ENCODE measurements at regions not wholly inside any gene's neighbourhood (a gene's known extent, or its start where the extent isn't known, plus 50 kb on each side); places are given as distances from the start of the nearest gene placed in this dataset.

DNA sequence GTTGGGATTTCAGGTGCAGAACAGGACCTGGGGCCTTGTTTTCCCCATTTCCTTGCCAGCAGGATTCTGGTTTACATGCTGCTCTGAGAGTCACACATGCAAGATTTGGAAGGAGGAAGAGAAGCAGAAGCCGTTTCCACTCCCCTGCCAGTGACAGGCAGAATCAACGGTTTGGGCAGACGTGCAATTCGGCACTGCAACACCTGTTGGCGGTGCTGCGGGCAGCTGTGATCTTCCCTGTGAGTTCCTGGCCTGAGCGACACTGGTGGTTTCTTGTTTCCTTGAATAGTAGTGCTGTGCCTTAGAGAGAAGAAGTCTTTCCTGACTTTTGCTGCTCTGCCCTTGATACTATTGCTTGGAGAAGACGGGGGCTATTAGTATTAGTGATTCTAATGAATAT, 1126.2 kb downstream of the TYW1 start:
- Histone ChIP-seq H3K79me2 (ENCODE audit: insufficient read depth, low read length) (no peaks in the 10 kb centered on the region), H3K4me2 (ENCODE audit: insufficient read depth, low read length) (no peak overlapping the region), H3K4me3 (ENCODE audit: insufficient read depth, low read length) (no peak overlapping the region), H3K9me3 (ENCODE audit: low read depth, low read length) (no peaks in the 10 kb centered on the region), H3K4me1 (ENCODE audit: insufficient read depth, low read length) (no peaks in the 10 kb centered on the region), H3K36me3 (ENCODE audit: insufficient read depth, low read length) (no peaks in the 10 kb centered on the region), H3K27ac (ENCODE audit: low read depth, low read length) (no peak overlapping the region), H2AFZ (ENCODE audit: low read length) (no peak overlapping the region), H4K20me1 (ENCODE audit: insufficient read depth, low read length) (no peaks in the 10 kb centered on the region), H3K27me3 (ENCODE audit: insufficient read depth, low read length) (no peaks in the 10 kb centered on the region)
- no peak for DNase-seq (ENCODE audit: insufficient read length, low spot score, missing footprints)
- TF ChIP-seq, protein P1, sequence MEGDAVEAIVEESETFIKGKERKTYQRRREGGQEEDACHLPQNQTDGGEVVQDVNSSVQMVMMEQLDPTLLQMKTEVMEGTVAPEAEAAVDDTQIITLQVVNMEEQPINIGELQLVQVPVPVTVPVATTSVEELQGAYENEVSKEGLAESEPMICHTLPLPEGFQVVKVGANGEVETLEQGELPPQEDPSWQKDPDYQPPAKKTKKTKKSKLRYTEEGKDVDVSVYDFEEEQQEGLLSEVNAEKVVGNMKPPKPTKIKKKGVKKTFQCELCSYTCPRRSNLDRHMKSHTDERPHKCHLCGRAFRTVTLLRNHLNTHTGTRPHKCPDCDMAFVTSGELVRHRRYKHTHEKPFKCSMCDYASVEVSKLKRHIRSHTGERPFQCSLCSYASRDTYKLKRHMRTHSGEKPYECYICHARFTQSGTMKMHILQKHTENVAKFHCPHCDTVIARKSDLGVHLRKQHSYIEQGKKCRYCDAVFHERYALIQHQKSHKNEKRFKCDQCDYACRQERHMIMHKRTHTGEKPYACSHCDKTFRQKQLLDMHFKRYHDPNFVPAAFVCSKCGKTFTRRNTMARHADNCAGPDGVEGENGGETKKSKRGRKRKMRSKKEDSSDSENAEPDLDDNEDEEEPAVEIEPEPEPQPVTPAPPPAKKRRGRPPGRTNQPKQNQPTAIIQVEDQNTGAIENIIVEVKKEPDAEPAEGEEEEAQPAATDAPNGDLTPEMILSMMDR (IDR thresholded peaks at IDR 0.05; ENCODE audit: extremely low read depth, low read depth, low read length), result no peak

DNA sequence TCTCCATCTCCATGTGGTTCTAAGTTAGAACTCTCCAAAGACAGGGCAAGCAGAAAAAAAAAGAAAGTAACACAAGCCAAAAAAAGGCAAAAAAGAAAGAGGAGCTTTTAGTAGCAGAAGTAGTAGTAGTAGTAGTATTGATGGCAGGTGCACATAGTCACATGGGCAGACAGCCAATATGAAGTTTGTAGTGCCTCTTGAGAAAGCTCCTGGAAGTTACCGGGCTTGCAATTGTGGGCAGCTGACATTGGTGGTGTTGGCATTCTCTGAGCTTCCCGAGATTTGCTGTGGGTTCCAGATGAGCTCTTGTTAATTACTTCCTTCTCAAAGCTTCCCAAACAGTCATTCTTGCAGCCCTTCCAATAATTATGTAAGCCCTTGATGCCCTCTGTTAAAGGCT, 1128.5 kb downstream of the TYW1 start:
- Histone ChIP-seq H3K4me1 (ENCODE audit: insufficient read depth, low read length) (no peaks in the 10 kb centered on the region), H3K4me3 (ENCODE audit: insufficient read depth, low read length) (no peak overlapping the region), H3K27ac (ENCODE audit: low read depth, low read length) (no peak overlapping the region), H3K79me2 (ENCODE audit: insufficient read depth, low read length) (no peaks in the 10 kb centered on the region), H3K4me2 (ENCODE audit: insufficient read depth, low read length) (no peak overlapping the region), H3K27me3 (ENCODE audit: insufficient read depth, low read length) (no peaks in the 10 kb centered on the region), H2AFZ (ENCODE audit: low read length) (no peak overlapping the region), H4K20me1 (ENCODE audit: insufficient read depth, low read length) (no peaks in the 10 kb centered on the region), H3K36me3 (ENCODE audit: insufficient read depth, low read length) (no peaks in the 10 kb centered on the region), H3K9me3 (ENCODE audit: low read depth, low read length) (no peaks in the 10 kb centered on the region)
- TF ChIP-seq, protein P1 (IDR thresholded peaks at IDR 0.05; ENCODE audit: extremely low read depth, low read depth, low read length), result no peak
- no peak for DNase-seq (ENCODE audit: insufficient read length, low spot score, missing footprints)

DNA sequence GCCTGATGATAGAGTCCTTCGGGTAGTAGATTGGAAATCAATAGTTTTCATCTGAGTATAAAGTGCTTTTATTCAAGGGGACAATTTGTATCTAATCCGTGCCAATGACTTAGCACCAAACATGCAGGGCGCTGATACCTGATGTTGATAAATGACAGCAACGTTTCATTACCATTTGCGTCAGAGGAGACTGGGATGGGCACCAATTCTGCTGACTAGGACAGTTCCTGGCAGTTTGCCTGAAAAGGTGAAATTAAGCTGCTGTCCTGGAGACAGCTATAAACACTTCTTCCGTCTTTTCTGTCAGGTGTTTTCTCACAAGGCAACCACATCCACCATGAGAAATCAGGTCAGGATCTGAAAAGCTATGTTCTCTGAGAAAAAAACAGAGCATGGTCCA, 1136.4 kb downstream of the TYW1 start:
- no peak overlapping the region for H2AFZ ChIP-seq (ENCODE audit: low read length)
- H4K20me1 ChIP-seq (ENCODE audit: insufficient read depth, low read length), result no peaks in the 10 kb centered on the region
- H3K79me2 ChIP-seq (ENCODE audit: insufficient read depth, low read length), result no peaks in the 10 kb centered on the region
- no peak overlapping the region for H3K4me3 ChIP-seq (ENCODE audit: insufficient read depth, low read length)
- no peaks in the 10 kb centered on the region for H3K27me3 ChIP-seq (ENCODE audit: insufficient read depth, low read length)
- DNase-seq (ENCODE audit: insufficient read length, low spot score, missing footprints), result no peak
- H3K36me3 ChIP-seq (ENCODE audit: insufficient read depth, low read length), result no peaks in the 10 kb centered on the region
- H3K27ac ChIP-seq (ENCODE audit: low read depth, low read length), result no peak overlapping the region
- H3K4me2 ChIP-seq (ENCODE audit: insufficient read depth, low read length), result no peak overlapping the region
- TF ChIP-seq, protein P1 (IDR thresholded peaks at IDR 0.05; ENCODE audit: extremely low read depth, low read depth, low read length), result no peak
- H3K4me1 ChIP-seq (ENCODE audit: insufficient read depth, low read length), result no peaks in the 10 kb centered on the region
- no peaks in the 10 kb centered on the region for H3K9me3 ChIP-seq (ENCODE audit: low read depth, low read length)

DNA sequence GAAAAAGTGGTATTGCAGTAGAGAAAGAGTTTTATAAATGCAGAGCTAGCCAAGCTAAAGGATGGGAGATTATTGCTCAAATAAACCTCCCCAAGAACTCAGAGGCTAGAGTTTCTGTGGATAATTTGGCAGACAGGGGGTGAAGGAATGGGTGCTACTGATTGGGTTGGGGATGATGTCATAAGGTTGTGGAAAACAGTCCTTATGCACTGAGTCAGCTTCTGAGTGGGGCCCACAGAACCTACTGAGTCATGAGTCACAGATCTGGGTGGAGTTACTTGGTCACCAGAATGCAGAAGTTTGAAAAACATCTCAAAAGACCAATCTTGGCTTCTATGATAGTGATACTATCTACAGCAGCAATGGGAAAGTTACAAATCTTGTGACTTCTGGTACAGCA, 1146.7 kb downstream of the TYW1 start:
- Histone ChIP-seq H3K4me1 (ENCODE audit: insufficient read depth, low read length) (no peaks in the 10 kb centered on the region), H3K79me2 (ENCODE audit: insufficient read depth, low read length) (no peaks in the 10 kb centered on the region), H4K20me1 (ENCODE audit: insufficient read depth, low read length) (no peaks in the 10 kb centered on the region), H3K36me3 (ENCODE audit: insufficient read depth, low read length) (no peaks in the 10 kb centered on the region), H3K27me3 (ENCODE audit: insufficient read depth, low read length) (no peaks in the 10 kb centered on the region), H3K27ac (ENCODE audit: low read depth, low read length) (no peak overlapping the region), H3K4me3 (ENCODE audit: insufficient read depth, low read length) (no peak overlapping the region), H3K9me3 (ENCODE audit: low read depth, low read length) (no peaks in the 10 kb centered on the region), H3K4me2 (ENCODE audit: insufficient read depth, low read length) (no peak overlapping the region), H2AFZ (ENCODE audit: low read length) (no peak overlapping the region)
- TF ChIP-seq, protein P1 (IDR thresholded peaks at IDR 0.05; ENCODE audit: extremely low read depth, low read depth, low read length), result no peak
- no peak for DNase-seq (ENCODE audit: insufficient read length, low spot score, missing footprints)

All from osteoblast (primary cell).